ENCODE measurements at regions not wholly inside any gene's neighbourhood (a gene's known extent, or its start where the extent isn't known, plus 50 kb on each side); places are given as distances from the start of the nearest gene placed in this dataset.

GRCh38 chr3:64341296-64341695 is 116.0 kb upstream of the PRICKLE2 start:
- H2AFZ ChIP-seq (ENCODE audit: insufficient read depth, low read depth, low read length, poor library complexity, severe bottlenecking): no peak overlapping the region
- Mint-ChIP-seq H3K27me3 (ENCODE audit: low read depth in 3 of 3) (peaks cover 0 to 5% (median 2%) of the 10 kb centered on the region in 3 donors), H3K9me3 (peaks cover 0 to 3% (median 0%) of the 10 kb centered on the region in 7 donors), H3K4me1 (no peaks in the 10 kb centered on the region), H3K4me3 (no peak overlapping the region), H3K27ac (no peak overlapping the region), H3K36me3 (no peaks in the 10 kb centered on the region)
- no peak overlapping the region for H3K4me3 ChIP-seq (replicated peaks in 1 of 3; ENCODE audit: low read depth in 2 of 3, low read length in 3 of 3)
- 100% methylated on average over 1 of the region's 1 CpG for WGBS (ENCODE audit: insufficient coverage)
- no peak overlapping the region for H3K9ac ChIP-seq (ENCODE audit: insufficient read depth, low read length, poor library complexity, severe bottlenecking)
- no peak overlapping the region for H3K4me2 ChIP-seq (replicated peaks; ENCODE audit: extremely low read depth, low read length, poor library complexity, severe bottlenecking)
- no peaks in the 10 kb centered on the region for H3K27me3 ChIP-seq (ENCODE audit: control insufficient read depth in 2 of 2, insufficient read depth in 2 of 2, low read length in 2 of 2)
- H3K36me3 ChIP-seq (replicated peaks in 1 of 2; ENCODE audit: control insufficient read depth in 1 of 2, insufficient read depth in 2 of 2, low read length in 2 of 2): no peaks in the 10 kb centered on the region
- no peak overlapping the region for H3K27ac ChIP-seq (ENCODE audit: low read depth in 1 of 2, low read length in 2 of 2)
- no peak for TF ChIP-seq CTCF (IDR thresholded peaks at IDR 0.05)
- no peaks in the 10 kb centered on the region for H3K4me1 ChIP-seq (ENCODE audit: control insufficient read depth in 1 of 2, insufficient read depth in 2 of 2, low read length in 2 of 2)
- intact Hi-C loops (cut with micrococcal nuclease): no loop called here
- H3K9me3 ChIP-seq (replicated peaks in 1 of 2; ENCODE audit: control insufficient read depth in 1 of 2, insufficient read depth in 1 of 2, low read length in 2 of 2): peaks cover 0 to 3% of the 10 kb centered on the region in 2 donors
- no peak for DNase-seq
- no peaks in the 10 kb centered on the region for H3K79me2 ChIP-seq (ENCODE audit: insufficient read depth, low read length)
- no peaks in the 10 kb centered on the region for H4K20me1 ChIP-seq (ENCODE audit: insufficient read depth, low read length)

- DNase-seq: no peak
- Histone ChIP-seq H3K79me2 (ENCODE audit: insufficient read depth, low read length) (no peaks in the 10 kb centered on the region), H4K20me1 (ENCODE audit: insufficient read depth, low read length) (no peaks in the 10 kb centered on the region), H3K27me3 (ENCODE audit: control insufficient read depth in 2 of 2, insufficient read depth in 2 of 2, low read length in 2 of 2) (no peaks in the 10 kb centered on the region), H3K9me3 (replicated peaks in 1 of 2; ENCODE audit: control insufficient read depth in 1 of 2, insufficient read depth in 1 of 2, low read length in 2 of 2) (peaks cover 0 to 3% of the 10 kb centered on the region in 2 donors), H3K4me1 (ENCODE audit: control insufficient read depth in 1 of 2, insufficient read depth in 2 of 2, low read length in 2 of 2) (no peaks in the 10 kb centered on the region), H2AFZ (ENCODE audit: insufficient read depth, low read depth, low read length, poor library complexity, severe bottlenecking) (no peak overlapping the region), H3K9ac (ENCODE audit: insufficient read depth, low read length, poor library complexity, severe bottlenecking) (no peak overlapping the region), H3K27ac (ENCODE audit: low read depth in 1 of 2, low read length in 2 of 2) (no peak overlapping the region), H3K4me3 (replicated peaks in 1 of 3; ENCODE audit: low read depth in 2 of 3, low read length in 3 of 3) (no peak overlapping the region), H3K4me2 (replicated peaks; ENCODE audit: extremely low read depth, low read length, poor library complexity, severe bottlenecking) (no peak overlapping the region), H3K36me3 (replicated peaks in 1 of 2; ENCODE audit: control insufficient read depth in 1 of 2, insufficient read depth in 2 of 2, low read length in 2 of 2) (no peaks in the 10 kb centered on the region)
- peaks cover 0 to 3% (median 0%) of the 10 kb centered on the region in 7 donors for H3K9me3 Mint-ChIP-seq
- intact Hi-C loops (cut with micrococcal nuclease): no loop called here
- no peaks in the 10 kb centered on the region for H3K36me3 Mint-ChIP-seq
- no peaks in the 10 kb centered on the region for H3K4me1 Mint-ChIP-seq
- H3K4me3 Mint-ChIP-seq: no peak overlapping the region
- TF ChIP-seq CTCF (IDR thresholded peaks at IDR 0.05): no peak
- 84% methylated on average over 4 of the region's 11 CpGs for WGBS (ENCODE audit: insufficient coverage)
- no peak overlapping the region for H3K27ac Mint-ChIP-seq
- H3K27me3 Mint-ChIP-seq (ENCODE audit: low read depth in 3 of 3): peaks cover 0 to 5% (median 2%) of the 10 kb centered on the region in 3 donors
These were observed 115.4 kb upstream of the PRICKLE2 start for GRCh38 chr3:64340641-64341101.

Data from CD14-positive monocyte (primary cell).